H7 (cell line): ENCODE measurements at regions not wholly inside any gene's neighbourhood (a gene's known extent, or its start where the extent isn't known, plus 50 kb on each side); places are given as distances from the start of the nearest gene placed in this dataset.
A peak's percentile ranks its signal among the peaks of the same experiment; 100 is the strongest.

Source experiments
- DNase-seq: peaks from one replicate; pipeline ENCODE4 v3.0.0; 2012
- H3K27me3 ChIP-seq: 2 replicates; pipeline ENCODE4 v1.6.0; 2011; ENCODE audit warnings: mild to moderate bottlenecking, low read length; ENCODE audit not compliant: control insufficient read depth, insufficient read depth
- H3K36me3 ChIP-seq: replicated peaks from 2 replicates; pipeline ENCODE4 v1.5.1; 2011; ENCODE audit warnings: low read length; ENCODE audit not compliant: control insufficient read depth, insufficient read depth
- H3K4me3 ChIP-seq: 2 replicates; pipeline ENCODE4 v1.5.1; 2011; ENCODE audit warnings: low read depth, mild to moderate bottlenecking, control low read depth, low read length, moderate library complexity; ENCODE audit not compliant: insufficient read depth

GRCh38 chr2:168300460-168300859 lies 53.1 kb upstream of the STK39 start:
- no peak for DNase-seq
- H3K36me3 ChIP-seq: no peaks in the 10 kb centered on the region
- no peaks in the 10 kb centered on the region for H3K27me3 ChIP-seq
- no peak overlapping the region for H3K4me3 ChIP-seq

GRCh38 chr2:168304024-168304681 lies 56.8 kb upstream of the STK39 start:
- no peak overlapping the region for H3K4me3 ChIP-seq
- no peak for DNase-seq
- H3K36me3 ChIP-seq: no peaks in the 10 kb centered on the region
- no peaks in the 10 kb centered on the region for H3K27me3 ChIP-seq

GRCh38 chr2:168307379-168307778 lies 60.0 kb upstream of the STK39 start:
- no peaks in the 10 kb centered on the region for H3K36me3 ChIP-seq
- no peak for DNase-seq
- no peak overlapping the region for H3K4me3 ChIP-seq
- H3K27me3 ChIP-seq: no peaks in the 10 kb centered on the region

- H3K4me3 ChIP-seq: no peak overlapping the region
- DNase-seq: no peak
- H3K27me3 ChIP-seq: no peaks in the 10 kb centered on the region
- H3K36me3 ChIP-seq: no peaks in the 10 kb centered on the region
These were observed 63.2 kb upstream of the STK39 start for GRCh38 chr2:168310580-168310979.

- no peak overlapping the region for H3K4me3 ChIP-seq
- no peak for DNase-seq
- no peaks in the 10 kb centered on the region for H3K36me3 ChIP-seq
- H3K27me3 ChIP-seq: no peaks in the 10 kb centered on the region
These were observed 64.0 kb upstream of the STK39 start for GRCh38 chr2:168311261-168311910.

- no peak for DNase-seq
- Histone ChIP-seq H3K36me3 (no peaks in the 10 kb centered on the region), H3K4me3 (no peak overlapping the region), H3K27me3 (no peaks in the 10 kb centered on the region)
These were observed 64.8 kb upstream of the STK39 start for GRCh38 chr2:168312036-168312822.

GRCh38 chr2:168314236-168314635 lies 66.8 kb upstream of the STK39 start:
- Histone ChIP-seq H3K27me3 (no peaks in the 10 kb centered on the region), H3K36me3 (no peaks in the 10 kb centered on the region), H3K4me3 (no peak overlapping the region)
- no peak for DNase-seq

- DNase-seq: no peak
- H3K27me3 ChIP-seq: no peaks in the 10 kb centered on the region
- no peak overlapping the region for H3K4me3 ChIP-seq
These were observed 68.1 kb upstream of the STK39 start for GRCh38 chr2:168315331-168316072.

GRCh38 chr2:168316073-168316440 lies 68.7 kb upstream of the STK39 start:
- Histone ChIP-seq H3K27me3 (no peaks in the 10 kb centered on the region), H3K36me3 (no peaks in the 10 kb centered on the region)
- DNase-seq: no peak

More at GRCh38 chr2:168315331-168316072, 68.1 kb upstream of the STK39 start:
- no peaks in the 10 kb centered on the region for H3K36me3 ChIP-seq

GRCh38 chr2:168317282-168317681 lies 69.9 kb upstream of the STK39 start:
- Histone ChIP-seq H3K27me3 (no peaks in the 10 kb centered on the region), H3K36me3 (no peaks in the 10 kb centered on the region), H3K4me3 (no peak overlapping the region)
- DNase-seq: no peak

More at GRCh38 chr2:168316073-168316440, 68.7 kb upstream of the STK39 start:
- H3K4me3 ChIP-seq: no peak overlapping the region

GRCh38 chr2:168320267-168320666 lies 72.9 kb upstream of the STK39 start:
- no peaks in the 10 kb centered on the region for H3K27me3 ChIP-seq
- DNase-seq: no peak
- H3K4me3 ChIP-seq: no peak overlapping the region
- H3K36me3 ChIP-seq: no peaks in the 10 kb centered on the region

- DNase-seq: no peak
- H3K36me3 ChIP-seq: no peaks in the 10 kb centered on the region
- H3K27me3 ChIP-seq: no peaks in the 10 kb centered on the region
- H3K4me3 ChIP-seq: no peak overlapping the region
These were observed 75.1 kb upstream of the STK39 start for GRCh38 chr2:168322325-168323007.

GRCh38 chr2:168323529-168324021 lies 76.2 kb upstream of the STK39 start:
- Histone ChIP-seq H3K27me3 (no peaks in the 10 kb centered on the region), H3K4me3 (no peak overlapping the region), H3K36me3 (no peaks in the 10 kb centered on the region)
- DNase-seq: peak; percentile 21

GRCh38 chr2:168326572-168326971 lies 79.2 kb upstream of the STK39 start:
- no peak for DNase-seq
- no peaks in the 10 kb centered on the region for H3K36me3 ChIP-seq
- H3K4me3 ChIP-seq: no peak overlapping the region
- H3K27me3 ChIP-seq: no peaks in the 10 kb centered on the region
